HK-2 (cell line): ENCODE measurements at regions not wholly inside any gene's neighbourhood (a gene's known extent, or its start where the extent isn't known, plus 50 kb on each side); places are given as distances from the start of the nearest gene placed in this dataset.
"Not testable (repeated sequence)": the region's sequence is repeated elsewhere in the genome, so short reads cannot be mapped to it uniquely, and the experiment has no call there.

ENCODE experiments used
- DNase-seq: peaks from one replicate; pipeline ENCODE4 v3.0.0-alpha.2; 2018; ENCODE audit not compliant: unreplicated experiment

- not testable (repeated sequence) for DNase-seq
Measured at GRCh38 chr4:102397056-102397455, 51.8 kb upstream of the SLC39A8 start.

- DNase-seq = no peak
Measured at GRCh38 chr4:102399021-102399420, 53.7 kb upstream of the SLC39A8 start.

DNA sequence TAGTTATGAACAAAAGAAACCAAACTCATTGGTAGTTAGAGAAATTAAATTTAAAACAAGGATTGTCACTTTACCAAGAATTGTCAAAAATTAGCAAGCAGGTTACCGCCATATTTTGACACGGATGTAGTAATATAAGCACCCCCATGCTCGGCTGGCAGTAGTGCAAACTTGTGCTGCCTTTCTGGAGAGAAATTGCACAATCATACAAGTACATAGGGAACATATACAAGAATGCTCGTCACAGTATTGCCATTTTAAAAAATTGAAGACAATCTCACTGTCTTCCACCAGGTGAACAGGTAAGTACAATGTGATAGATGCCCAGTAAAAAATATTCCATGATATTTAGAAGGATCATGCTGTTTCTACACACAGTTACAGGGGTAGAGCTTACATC lies 55.6 kb upstream of the SLC39A8 start:
- no peak for DNase-seq

DNA sequence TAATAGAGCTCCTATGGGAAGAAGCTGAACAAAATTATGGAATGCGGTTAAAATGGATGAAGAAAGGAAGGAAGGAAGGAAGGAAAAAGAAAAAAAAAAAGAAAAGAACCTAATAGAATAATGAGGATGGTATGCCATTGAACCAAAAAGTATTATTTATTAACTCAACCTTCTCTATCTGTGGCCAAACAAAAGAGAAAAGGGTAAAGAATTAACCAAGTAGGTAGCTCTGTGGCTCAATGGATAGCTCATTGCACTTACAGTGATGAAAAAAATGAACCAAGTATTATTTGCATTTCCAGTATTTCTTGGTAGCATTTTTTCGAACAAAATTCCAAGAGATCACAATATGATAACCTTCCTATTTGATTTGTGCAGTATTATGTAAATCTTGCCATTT lies 56.9 kb upstream of the SLC39A8 start:
- DNase-seq = no peak

GRCh38 chr4:102403116-102403515 lies 57.8 kb upstream of the SLC39A8 start:
- DNase-seq = no peak

DNA sequence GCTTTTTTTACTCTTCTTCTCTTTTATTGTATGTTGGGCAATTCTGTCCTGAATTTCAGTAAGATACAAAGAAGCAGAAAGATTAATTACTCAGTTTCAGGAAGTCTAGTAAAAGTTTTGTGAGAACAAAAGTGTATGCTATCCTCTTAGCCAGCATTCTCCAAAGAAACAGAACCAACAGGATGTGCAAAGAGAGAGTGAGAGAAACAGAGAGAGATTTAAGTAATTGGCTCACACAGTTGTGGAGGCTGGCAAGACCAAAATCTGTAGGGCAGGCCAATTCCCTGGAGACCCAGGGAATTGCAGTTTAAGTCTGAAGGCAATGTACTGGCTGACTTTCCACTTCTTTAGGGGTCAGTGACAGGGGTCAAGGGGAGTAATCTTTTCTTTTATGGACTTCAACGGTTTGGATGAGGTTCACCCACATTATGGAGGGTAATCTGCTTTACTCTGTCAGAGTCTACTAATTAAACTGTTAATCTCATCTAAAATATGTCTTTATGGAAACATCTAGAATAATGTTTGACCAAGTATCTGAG lies 59.2 kb upstream of the SLC39A8 start:
- no peak for DNase-seq

- no peak for DNase-seq
Measured at GRCh38 chr4:102405821-102406401, 60.6 kb upstream of the SLC39A8 start.

DNA sequence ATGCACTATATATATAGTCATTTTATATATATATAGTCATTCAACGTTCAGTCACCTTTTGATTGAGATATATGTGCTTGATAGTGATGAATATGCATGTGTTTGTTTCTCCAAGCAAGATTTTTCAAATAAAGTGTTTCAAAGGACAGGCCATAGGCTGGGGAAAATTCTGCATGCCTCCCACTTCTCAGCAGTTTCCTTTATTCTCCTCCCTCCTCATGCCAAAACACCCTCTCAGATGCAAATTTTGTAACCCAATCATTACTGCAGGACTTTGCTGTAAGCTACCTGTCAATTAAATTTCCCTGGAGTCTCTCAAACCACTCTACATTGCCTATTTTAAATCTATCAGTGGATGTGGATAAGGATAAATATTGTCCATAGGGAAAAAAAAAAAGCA lies 65.6 kb upstream of the SLC39A8 start:
- not testable (repeated sequence) for DNase-seq

- DNase-seq = no peak
Measured at GRCh38 chr4:102411408-102411807, 66.1 kb upstream of the SLC39A8 start.

GRCh38 chr4:102416765-102417164 lies 71.5 kb upstream of the SLC39A8 start:
- DNase-seq = no peak

GRCh38 chr4:102420563-102421398 lies 75.5 kb upstream of the SLC39A8 start:
- no peak for DNase-seq

GRCh38 chr4:102422843-102423242 lies 77.6 kb upstream of the SLC39A8 start:
- DNase-seq = no peak

DNA sequence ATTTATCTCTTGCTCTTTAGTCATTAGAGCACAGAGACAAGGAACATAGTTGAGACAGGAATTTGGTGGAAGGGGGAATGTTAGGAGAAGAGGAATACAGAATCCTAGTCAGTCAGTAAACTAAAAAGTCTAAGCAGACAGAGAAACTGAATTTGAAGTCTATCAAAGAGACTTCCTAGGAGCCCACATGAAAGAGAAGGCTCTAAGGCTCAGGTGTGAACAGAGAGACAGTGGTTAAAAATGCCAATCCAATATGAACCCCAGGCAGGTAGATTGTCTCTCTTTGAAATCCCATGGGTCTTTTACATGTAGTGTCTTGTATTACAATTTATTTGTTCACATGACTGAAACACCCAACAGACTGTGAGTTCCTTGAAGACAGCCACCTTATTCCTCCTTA lies 77.8 kb upstream of the NFKB1 start:
- DNase-seq = no peak

DNA sequence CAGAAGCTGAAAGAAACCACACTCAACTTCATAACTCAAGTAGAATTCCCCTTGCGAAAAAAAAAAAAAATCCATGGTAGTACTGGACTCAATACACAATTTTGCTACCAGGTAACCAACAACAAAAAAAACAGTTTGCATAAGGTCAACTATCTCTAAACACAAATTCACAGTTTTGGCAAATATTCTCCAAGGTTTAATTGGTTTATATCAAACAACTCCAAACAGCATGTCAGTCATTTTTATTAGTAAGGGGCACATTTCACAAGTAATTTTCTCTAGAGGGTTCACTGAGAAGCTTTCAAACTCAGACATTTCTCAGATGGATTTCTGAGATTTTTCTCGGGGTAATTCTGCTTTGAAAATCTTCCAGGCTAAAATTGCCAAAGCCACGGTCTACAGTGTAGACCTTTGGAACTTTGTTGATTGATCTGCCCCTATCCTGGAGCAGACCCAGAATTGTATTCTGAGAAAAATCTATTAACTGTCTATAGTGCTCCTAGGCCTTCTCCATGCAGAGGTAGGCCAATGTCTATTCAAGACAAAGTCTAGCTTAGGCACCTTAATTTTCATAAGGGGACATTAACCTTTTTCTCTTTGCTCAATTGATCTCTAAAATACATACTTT lies 73.7 kb upstream of the NFKB1 start:
- no peak for DNase-seq

- no peak for DNase-seq
Measured at GRCh38 chr4:102428122-102428521, 73.0 kb upstream of the NFKB1 start.

DNA sequence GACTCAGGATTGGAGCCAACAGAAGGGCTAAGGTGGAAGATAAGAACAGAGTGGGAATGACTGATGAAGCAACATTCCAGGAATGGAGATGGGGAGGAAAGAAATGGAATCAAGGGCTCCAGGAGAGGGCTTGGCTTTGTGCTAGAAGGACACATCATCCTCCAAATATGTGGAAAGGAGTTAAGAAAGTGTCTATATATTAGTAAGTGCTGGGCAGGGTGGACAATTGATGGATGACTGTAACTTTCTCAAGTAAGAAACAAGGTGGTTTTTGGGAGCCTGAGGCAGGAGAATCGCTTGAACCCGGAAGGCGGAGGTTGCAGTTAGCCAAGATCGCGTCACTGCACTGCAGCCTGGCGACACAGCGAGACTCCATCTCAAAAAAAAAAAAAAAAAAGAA lies 71.6 kb upstream of the NFKB1 start:
- peak; percentile 16 for DNase-seq

GRCh38 chr4:102430461-102430910 lies 70.7 kb upstream of the NFKB1 start:
- DNase-seq = no peak

DNA sequence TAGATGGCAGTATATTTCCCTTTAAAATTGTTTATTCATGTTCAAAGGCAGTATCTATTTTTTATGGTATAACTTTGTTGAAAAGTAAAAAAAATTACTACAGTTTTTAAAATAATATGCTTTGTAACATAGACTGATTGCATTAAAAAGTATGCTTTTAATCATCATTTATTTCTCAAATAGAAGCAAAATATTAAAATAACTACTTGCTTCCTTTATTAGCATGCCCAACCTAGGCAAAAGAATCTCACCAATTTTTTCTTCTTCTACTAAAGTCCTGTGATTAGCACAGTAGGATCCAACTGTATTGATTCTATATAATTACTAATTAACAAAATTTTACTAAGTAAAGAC lies 69.6 kb upstream of the NFKB1 start:
- DNase-seq = no peak

DNA sequence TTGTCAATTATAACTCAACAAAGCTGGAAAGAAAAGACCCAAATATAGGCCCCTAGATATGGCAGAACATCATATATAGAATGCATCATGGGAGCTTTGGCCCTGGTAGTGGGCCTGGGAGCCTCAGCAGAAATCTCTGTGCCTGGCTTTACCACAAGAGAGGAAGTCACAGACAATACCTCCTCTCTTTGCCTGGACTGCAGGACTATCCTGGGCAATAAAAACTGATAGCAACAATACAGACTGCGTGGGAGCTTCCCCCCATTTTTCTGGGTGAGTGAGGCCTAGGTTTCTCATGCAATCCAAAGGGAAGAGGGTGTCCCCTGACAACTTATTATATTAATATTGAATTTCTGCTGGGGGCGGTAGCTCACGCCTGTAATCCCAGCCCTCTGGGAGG lies 64.0 kb upstream of the NFKB1 start:
- DNase-seq = no peak

GRCh38 chr4:102438396-102439235 lies 62.5 kb upstream of the NFKB1 start:
- DNase-seq = peak; percentile 11

- no peak for DNase-seq
Measured at GRCh38 chr4:102439236-102439614, 61.9 kb upstream of the NFKB1 start.

- no peak for DNase-seq
Measured at GRCh38 chr4:102439812-102440211, 61.3 kb upstream of the NFKB1 start.
